ENCODE measurements at regions not wholly inside any gene's neighbourhood (a gene's known extent, or its start where the extent isn't known, plus 50 kb on each side); places are given as distances from the start of the nearest gene placed in this dataset.

GRCh38 chr1:10890491-10891071, 94.1 kb upstream of the CASZ1 start:
- Histone ChIP-seq H3K4me2 (ENCODE audit: low read length) (no peak overlapping the region), H3K9me2 (ENCODE audit: insufficient read depth, low read length) (no peaks in the 10 kb centered on the region), H2AFZ (ENCODE audit: low read length) (no peak overlapping the region), H3K9me3 (ENCODE audit: low read length) (no peaks in the 10 kb centered on the region), H4K20me1 (ENCODE audit: insufficient read depth, low read length) (no peaks in the 10 kb centered on the region), H3K36me3 (ENCODE audit: insufficient read depth, low read length) (no peaks in the 10 kb centered on the region), H3K4me1 (ENCODE audit: insufficient read depth, low read length, poor library complexity, severe bottlenecking) (no peaks in the 10 kb centered on the region), H3K79me2 (ENCODE audit: insufficient read depth, low read depth, low read length) (no peaks in the 10 kb centered on the region), H3K27ac (ENCODE audit: low read depth, low read length, poor library complexity, severe bottlenecking) (no peak overlapping the region), H3K4me3 (ENCODE audit: low read depth, low read length, poor library complexity, severe bottlenecking) (no peak overlapping the region)
- ChIA-PET POLR2A (no interaction called here), CTCF (ENCODE audit: unreplicated experiment) (no interaction called here)
- intact Hi-C loops (cut with micrococcal nuclease; ENCODE audit: unreplicated experiment), result no loop called here
- no peak for TF ChIP-seq EZH2phosphoT487 (IDR thresholded peaks at IDR 0.05; ENCODE audit: borderline replicate concordance, low read depth, low read length)
- TF ChIP-seq CTCF (conservative IDR thresholded peaks at IDR 0.05; ENCODE audit: low read length), result no peak
- DNase-seq (ENCODE audit: low spot score), result no peak
- no TSS peak for BruUV-seq (replicated peaks)

- DNase-seq (ENCODE audit: low spot score), result no peak
- POLR2A ChIA-PET, result no interaction called here
- Histone ChIP-seq H3K36me3 (ENCODE audit: insufficient read depth, low read length) (no peaks in the 10 kb centered on the region), H3K79me2 (ENCODE audit: insufficient read depth, low read depth, low read length) (no peaks in the 10 kb centered on the region), H3K9me2 (ENCODE audit: insufficient read depth, low read length) (no peaks in the 10 kb centered on the region), H2AFZ (ENCODE audit: low read length) (no peak overlapping the region), H3K9me3 (ENCODE audit: low read length) (no peaks in the 10 kb centered on the region), H3K4me3 (ENCODE audit: low read depth, low read length, poor library complexity, severe bottlenecking) (no peak overlapping the region), H4K20me1 (ENCODE audit: insufficient read depth, low read length) (no peaks in the 10 kb centered on the region), H3K4me1 (ENCODE audit: insufficient read depth, low read length, poor library complexity, severe bottlenecking) (no peaks in the 10 kb centered on the region), H3K4me2 (ENCODE audit: low read length) (no peak overlapping the region), H3K27ac (ENCODE audit: low read depth, low read length, poor library complexity, severe bottlenecking) (no peak overlapping the region)
- BruUV-seq (replicated peaks), result no TSS peak
- intact Hi-C loops (cut with micrococcal nuclease; ENCODE audit: unreplicated experiment), result no loop called here
- CTCF ChIA-PET (ENCODE audit: unreplicated experiment), result no interaction called here
- no peak for TF ChIP-seq EZH2phosphoT487 (IDR thresholded peaks at IDR 0.05; ENCODE audit: borderline replicate concordance, low read depth, low read length)
- TF ChIP-seq CTCF (conservative IDR thresholded peaks at IDR 0.05; ENCODE audit: low read length), result no peak
Measured at GRCh38 chr1:10891091-10891490, 94.6 kb upstream of the CASZ1 start.

- intact Hi-C loops (cut with micrococcal nuclease; ENCODE audit: unreplicated experiment), result no loop called here
- Histone ChIP-seq H3K9me3 (ENCODE audit: low read length) (no peaks in the 10 kb centered on the region), H3K9me2 (ENCODE audit: insufficient read depth, low read length) (no peaks in the 10 kb centered on the region), H3K4me3 (ENCODE audit: low read depth, low read length, poor library complexity, severe bottlenecking) (no peak overlapping the region), H2AFZ (ENCODE audit: low read length) (no peak overlapping the region), H3K27ac (ENCODE audit: low read depth, low read length, poor library complexity, severe bottlenecking) (no peak overlapping the region), H3K4me1 (ENCODE audit: insufficient read depth, low read length, poor library complexity, severe bottlenecking) (no peaks in the 10 kb centered on the region), H3K79me2 (ENCODE audit: insufficient read depth, low read depth, low read length) (no peaks in the 10 kb centered on the region), H3K36me3 (ENCODE audit: insufficient read depth, low read length) (no peaks in the 10 kb centered on the region), H4K20me1 (ENCODE audit: insufficient read depth, low read length) (no peaks in the 10 kb centered on the region), H3K4me2 (ENCODE audit: low read length) (no peak overlapping the region)
- no peak for DNase-seq (ENCODE audit: low spot score)
- CTCF ChIA-PET (ENCODE audit: unreplicated experiment), result no interaction called here
- POLR2A ChIA-PET, result no interaction called here
- TF ChIP-seq CTCF (conservative IDR thresholded peaks at IDR 0.05; ENCODE audit: low read length) (no peak), EZH2phosphoT487 (IDR thresholded peaks at IDR 0.05; ENCODE audit: borderline replicate concordance, low read depth, low read length) (no peak)
- BruUV-seq (replicated peaks), result no TSS peak
Measured at GRCh38 chr1:10892138-10893065, 96.0 kb upstream of the CASZ1 start.

Data from OCI-LY7 (cell line).